ENCODE measurements at regions not wholly inside any gene's neighbourhood (a gene's known extent, or its start where the extent isn't known, plus 50 kb on each side); places are given as distances from the start of the nearest gene placed in this dataset.
"Not testable (repeated sequence)": the region's sequence is repeated elsewhere in the genome, so short reads cannot be mapped to it uniquely, and the experiment has no call there.

DNA sequence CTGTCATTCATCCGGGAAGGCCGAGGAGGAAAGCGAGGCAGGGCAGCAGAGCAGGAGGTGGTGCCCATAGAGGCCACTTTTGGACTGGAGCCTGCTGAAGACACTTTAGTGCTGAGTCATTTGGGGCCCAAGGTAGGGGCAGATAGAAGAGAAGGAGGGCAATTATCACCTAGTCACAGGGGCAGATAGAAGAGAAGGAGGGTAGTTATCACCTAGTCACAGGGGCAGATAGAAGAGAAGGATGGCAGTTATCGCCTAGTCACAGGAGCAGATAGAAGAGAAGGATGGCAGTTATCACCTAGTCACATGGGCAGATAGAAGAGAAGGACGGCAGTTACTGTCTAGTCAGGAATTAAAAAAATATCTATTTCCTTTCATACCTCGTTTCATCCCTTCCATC lies 1372.6 kb downstream of the FOXD4L5 start:
- not testable (repeated sequence) for DNase-seq

DNA sequence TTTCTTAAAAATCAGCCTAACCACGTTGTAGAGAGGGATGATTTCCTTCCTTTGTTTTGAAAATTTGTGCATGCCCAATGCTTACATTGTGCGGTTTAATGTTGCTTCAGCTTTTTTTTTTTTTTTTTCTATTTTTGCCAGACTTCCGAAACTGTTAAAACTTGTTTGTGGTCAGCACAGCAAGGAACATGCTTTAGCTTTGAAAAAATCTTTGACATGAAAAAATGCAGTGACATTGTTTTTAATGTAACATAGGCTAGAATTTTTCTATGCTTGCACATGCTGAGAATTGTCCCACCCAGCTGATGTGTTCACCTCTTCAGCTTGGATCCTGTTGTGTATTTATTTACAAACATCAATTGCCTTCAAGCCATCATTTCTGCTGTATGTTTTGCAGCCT lies 1375.9 kb downstream of the FOXD4L5 start:
- DNase-seq, result peak; percentile 71

DNA sequence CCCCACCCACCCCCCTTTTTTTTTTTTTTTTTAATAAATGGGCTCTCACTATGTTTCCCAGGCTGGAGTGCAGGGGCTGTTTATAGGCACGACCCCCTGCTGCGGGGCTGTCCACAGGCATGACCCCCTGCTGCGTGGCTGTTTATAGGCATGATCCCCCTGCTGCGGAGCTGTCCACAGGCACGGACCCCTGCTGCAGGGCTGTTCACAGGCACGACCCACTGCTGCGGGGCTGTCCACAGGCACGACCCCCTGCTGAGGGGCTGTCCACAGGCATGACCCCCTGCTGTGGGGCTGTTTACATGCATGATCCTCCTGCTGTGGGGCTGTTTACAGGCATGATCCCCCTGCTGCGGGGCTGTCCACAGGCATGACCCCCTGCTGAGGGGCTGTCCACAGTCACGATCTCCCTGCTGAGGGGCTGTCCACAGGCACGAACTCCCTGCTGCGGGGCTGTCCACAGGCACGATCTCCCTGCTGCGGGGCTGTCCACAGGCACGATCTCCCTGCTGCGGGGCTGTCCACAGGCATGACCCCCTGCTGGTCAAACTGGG lies 1385.3 kb downstream of the FOXD4L5 start:
- DNase-seq, result not testable (repeated sequence)

DNA sequence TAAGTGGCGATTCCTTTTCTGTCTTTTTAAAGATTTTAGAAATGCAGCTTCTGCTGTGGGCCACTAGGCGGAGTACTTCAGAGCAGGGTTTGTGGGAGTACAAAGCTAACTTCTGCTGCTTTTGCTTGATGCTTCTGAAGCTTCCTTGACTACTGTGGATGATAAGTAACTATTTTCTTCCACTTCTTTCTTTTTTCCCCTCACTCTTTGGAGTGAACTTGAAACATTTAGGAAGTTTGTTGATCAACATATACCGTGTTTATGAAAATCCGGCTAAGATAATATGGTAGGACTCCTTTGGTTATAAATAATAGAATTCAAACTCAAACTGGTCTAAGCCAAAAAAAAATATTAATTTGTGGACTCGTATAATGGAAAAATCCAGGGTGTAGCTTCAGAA lies 1403.6 kb downstream of the FOXD4L5 start:
- not testable (repeated sequence) for DNase-seq

DNA sequence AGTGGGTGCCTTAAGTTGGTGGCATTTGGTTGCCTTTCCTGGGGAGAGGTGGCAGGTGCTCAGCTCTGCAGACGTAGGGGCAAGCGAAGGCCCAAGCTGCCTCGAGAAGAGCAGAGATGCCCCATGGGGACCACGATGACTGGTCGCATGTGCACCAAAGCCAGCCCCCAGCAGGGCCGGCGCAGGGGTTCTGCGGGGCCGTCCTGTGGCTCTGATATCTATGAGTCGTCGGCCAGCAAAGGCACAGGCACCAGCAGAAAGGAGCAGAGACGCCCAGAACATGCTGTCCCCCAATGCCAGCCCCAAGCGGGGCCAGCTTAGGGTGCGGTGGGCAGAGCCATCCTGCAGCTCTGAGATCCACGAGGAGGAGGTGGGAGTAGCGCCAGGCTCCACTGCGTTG lies 1408.6 kb downstream of the FOXD4L5 start:
- not testable (repeated sequence) for DNase-seq

DNA sequence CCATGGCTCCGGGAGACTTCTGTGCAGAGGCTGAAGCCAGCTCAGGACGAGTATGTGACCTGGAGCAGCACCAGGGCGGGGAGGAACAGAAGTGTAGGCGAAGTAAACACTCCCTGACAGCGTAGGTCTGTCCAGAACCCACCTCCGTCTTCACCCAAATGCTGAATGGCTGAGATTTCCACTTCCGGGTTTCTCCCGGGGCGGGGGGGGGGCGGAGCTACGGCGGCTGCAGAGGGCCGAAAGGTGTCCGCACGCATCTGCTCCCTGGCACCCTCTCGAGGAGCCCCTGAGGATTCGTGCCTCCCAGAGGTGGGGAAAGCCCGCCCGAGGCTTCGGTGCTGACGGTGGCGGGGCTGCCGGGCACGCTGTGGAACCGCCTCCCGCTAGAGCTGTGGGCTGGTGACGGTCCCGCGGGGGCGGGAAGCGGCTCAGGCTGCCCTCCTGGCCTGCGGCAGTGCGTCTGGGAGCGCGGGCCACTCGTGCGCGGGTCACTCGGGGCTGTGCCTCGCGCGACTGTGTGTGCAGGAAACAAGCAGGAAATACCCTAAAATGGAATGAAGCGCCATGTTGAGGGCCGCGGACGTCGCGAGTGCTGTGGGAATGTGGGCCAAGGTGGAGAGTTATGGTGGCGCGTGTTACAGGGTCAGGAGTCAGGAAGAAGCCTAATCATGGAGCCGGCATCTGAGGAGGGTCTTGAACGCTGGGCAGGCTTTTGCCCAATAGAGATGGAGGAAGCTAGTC lies 1425.4 kb downstream of the FOXD4L5 start:
- peak; percentile 57 for DNase-seq

DNA sequence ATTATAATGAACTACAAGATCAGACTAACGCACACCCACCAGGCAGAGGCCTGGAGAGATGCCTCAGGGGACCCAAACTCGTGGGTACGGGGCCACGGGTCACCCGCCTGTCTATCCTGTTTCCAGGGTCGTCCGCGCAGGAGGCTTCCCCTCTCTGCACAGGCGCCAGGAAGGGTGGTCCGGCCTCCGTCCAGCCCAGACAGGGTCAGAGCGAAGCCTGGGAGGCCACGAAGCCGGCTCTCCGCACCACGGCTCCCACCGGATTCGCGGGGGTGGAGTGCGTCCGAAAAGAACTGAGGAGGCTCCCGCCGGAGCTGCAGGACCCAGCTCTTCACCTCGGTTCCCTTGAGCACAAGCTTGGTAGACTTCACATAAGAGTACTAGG lies 1425.9 kb downstream of the FOXD4L5 start:
- not testable (repeated sequence) for DNase-seq

DNA sequence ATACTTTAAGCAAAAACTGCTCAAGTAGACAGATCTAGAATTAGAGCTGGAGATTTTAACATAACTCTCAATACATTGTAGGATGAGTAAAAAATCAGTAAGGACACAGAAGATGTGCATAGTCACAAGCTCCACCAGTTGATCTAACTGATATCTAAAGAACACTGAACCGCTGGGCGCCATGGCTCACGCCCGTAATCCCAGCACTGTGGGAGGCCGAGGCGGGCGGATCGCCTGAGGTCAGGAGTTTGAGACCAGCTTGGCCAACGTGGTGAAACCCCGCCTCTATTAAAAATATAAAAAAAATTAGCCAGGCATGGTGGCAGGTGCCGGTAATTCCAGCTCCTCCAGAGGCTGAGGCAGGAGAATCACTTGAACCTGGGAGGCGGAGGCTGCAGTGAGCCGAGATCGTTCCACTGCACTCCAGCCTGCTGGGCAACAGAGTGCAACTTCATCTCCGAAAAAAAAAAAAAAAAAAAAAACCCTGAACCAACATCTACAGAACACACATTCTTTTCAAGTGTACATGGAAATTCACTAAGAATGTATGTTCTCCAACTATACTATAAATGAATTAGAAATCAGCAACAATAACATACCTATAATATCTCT lies 1431.8 kb downstream of the FOXD4L5 start:
- DNase-seq, result not testable (repeated sequence)

DNA sequence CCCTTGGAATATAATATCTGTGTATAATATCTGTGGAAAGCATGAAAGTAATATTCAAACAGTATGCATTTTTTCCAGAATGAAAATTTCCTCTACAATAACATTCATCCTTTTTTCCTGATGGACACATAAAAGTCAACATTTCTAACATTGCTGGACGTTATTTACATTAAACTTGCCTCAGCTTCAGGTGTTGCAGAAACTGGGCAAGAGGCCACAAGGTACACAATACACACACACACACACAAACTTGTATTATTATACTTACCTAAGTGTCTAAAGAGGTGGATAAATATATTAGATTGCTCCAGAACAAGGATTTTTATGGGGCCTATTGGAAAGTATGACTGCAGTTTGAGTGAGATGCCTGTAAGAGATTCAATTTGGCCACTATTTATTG lies 1460.2 kb downstream of the FOXD4L5 start:
- DNase-seq, result not testable (repeated sequence)

DNA sequence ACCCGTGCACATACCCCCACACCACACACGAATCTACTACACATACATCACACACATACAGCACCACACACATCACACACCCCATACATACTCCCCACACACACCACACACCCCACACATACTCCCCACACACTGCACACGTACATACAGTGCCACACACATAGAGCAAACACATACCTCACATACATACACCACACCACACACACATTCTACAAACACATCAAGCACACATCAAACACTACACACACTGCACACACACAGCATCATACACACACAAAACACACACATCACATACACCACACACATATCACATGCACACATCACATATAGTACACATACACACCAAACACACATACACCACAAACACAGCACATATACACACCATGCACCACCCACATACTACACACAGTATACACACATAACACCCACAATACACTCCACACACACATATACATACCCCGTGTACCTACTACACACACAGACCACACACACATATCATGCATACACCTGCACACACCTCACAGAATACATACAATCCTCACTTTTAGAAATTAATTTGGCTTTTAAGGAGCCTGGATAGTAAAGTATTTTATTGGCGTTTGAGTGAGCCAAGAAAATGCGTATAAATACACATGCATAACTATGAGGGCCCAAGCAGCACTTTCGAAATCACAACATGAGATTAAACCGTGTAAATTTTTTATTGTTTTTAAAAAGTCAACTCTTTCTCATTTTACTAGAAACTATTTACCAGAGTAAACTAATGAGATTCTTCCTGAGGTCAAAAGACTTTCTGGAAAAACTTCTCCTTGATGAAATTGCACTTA lies 1461.4 kb downstream of the FOXD4L5 start:
- not testable (repeated sequence) for DNase-seq

DNA sequence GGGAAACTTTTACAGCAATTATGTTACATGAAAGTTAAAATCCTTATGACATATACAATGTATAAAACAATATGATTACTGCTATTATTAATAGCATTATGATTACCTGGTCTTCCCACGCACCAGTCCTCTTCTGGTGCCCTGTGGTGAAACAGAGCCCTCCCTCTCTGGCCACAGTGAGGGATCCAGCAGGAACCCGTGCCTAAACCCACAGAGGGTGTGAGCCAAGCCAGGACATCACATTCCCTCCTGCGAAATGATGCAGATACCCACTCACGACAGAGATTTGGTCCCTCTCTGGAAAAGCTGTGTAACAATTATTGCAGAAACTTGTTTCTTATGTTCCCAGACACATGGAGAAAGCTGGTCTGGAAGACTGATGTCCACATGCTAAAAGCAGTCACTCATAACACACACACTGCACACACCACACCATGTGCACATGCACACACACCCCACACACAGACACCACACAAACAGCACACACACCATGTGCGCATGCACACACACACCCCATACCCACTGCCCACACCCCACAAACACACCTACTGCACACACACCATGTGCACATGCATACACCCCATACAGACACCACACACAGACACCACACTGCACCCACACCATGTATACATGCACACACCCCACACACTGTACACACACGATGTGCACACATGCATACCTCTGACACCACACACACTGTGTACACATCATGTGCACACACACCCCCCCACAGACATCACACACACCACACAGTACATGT lies 1462.2 kb downstream of the FOXD4L5 start:
- not testable (repeated sequence) for DNase-seq

DNA sequence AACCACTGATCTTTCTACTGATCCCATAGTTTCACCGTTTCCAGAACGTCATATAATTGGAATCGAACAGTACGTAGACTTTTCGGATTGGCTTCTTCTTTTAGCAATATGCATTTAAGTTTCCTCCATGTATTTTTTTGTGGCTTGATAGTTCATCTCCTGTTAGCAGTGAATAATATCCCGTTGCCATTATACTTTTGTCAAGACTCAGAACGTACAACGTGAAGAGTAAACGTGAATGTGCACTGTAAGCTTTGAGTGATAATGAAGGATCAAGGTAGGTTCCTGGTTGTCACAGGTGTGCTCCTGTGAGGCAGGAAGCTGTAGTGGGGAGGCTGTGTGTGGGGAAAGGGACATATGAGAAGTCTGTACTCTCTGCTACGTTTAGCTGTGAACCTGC lies 1463.7 kb downstream of the FOXD4L5 start:
- DNase-seq, result not testable (repeated sequence)

DNA sequence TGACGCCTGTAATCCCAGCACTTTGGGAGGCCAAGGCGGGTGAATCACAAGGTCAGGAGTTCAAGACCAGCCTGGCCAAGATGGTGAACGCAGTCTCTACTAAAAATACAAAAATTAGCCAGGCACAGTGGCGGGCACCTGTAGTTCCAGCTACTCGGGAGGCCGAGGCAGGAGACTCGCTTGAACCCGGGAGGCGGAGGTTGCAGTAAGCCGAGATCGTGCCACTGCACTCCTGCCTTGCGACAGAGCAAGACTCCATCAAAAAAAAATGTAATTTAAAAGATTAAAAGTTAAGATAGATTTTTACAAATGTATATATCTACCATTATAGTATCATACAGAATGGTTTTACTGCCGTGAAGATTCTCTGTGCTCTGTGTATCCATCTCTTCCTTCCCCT lies 1464.1 kb downstream of the FOXD4L5 start:
- not testable (repeated sequence) for DNase-seq

DNA sequence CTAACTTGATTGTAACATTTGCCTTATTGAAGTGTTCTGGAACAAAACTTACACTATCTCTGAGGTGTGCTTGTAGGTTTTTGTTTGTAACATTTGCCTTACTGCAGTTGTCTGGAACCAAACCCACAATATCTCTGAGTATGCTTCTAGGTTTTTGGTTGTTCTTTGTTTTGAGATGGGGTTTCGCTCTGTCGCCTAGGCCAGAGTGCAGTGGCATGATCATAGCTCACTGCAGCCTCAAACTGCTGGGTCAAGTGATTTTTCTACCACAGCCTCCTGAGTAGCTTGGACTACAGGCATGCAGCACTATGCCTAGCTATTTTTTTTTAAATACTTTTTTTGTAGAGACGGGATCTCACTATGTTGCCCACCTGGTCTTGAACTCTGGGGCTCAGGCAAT lies 1464.6 kb downstream of the FOXD4L5 start:
- DNase-seq, result peak; percentile 13

DNA sequence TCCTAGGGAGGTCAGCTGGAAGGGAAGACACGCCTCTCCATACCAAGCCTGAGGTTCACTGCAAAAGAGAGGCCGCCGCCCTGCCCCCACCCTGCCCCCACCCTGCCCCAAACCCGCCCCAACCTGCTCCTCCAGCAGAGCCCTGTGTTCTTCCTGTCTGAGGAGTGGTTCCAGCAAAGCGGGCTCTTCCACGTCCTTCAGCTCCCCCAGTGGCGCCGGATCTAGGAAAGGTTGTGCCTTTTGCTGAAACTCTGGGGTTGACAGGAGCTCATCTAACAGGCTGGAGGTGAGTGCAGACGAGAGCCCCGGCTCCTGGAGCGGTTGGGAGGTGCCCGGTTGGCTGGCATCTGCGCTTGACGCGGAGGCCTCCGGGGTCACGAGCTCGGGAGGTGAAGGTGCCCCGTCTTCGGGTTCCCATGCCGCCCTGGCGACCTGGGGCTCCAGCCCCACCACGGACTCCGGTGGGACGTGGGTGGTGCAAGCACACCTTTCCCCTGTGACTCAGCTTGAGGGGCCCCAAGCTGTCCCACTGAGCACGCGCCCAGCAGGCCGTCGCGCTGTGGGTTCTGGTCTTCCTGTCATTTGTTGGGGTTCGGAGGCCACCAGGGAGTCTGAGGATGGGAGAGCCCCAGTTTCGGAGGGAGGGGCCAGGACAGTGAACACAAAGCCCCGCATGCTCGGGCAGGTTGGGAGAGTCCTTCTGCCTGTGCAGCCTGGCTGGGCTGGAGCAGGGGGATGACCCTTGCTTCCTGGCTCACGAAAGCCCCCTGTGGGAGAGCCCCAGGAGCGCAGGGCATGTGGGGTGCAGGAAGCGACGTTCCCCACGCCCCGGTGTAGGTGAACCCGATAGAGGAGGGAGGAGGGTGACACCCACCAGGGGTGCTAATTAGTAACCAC lies 1467.1 kb downstream of the FOXD4L5 start:
- DNase-seq, result peak; percentile 53

DNA sequence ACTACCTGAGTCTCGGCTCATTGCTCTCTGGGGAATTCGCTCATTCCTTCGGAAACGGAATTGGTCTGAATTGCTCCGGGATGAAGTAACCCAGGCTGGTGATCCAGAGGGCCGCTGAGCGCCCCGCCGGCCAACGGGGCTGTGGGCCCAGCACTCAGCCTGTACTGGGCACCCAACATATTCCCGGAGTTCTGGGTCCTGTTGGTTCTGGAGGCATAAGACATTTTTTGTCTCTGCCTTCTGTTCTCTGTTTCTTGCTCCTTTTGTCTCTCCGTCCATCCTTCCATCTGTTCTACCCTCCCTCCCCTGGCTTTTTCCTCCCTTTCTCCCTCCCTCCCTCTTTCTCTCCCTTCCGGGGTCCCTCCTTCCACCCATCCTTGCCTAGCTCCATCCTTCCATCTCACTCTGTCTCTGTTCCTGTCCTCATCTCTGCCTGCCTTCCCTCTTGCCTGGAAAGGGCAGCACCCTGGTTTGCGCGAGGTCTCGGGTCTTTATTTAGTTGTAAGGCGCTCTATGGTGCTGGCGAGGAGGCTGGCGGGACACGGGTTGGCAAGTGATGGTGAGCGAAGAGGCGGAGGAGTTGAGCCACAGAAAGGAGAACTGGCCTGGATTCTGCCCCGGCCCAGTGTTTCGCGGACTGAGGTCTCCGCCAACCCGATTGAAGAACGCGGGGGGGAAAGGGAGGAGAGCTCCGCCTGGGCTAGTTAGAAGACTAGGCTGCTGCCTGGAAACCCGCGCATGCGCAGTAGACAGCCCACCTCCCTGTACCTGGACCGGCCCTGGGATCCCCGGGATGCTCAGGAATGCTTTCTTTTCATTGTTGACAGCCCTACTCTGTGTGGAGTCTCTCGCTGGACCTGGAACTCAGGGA lies 1468.0 kb downstream of the FOXD4L5 start:
- DNase-seq, result peak; percentile 63

DNA sequence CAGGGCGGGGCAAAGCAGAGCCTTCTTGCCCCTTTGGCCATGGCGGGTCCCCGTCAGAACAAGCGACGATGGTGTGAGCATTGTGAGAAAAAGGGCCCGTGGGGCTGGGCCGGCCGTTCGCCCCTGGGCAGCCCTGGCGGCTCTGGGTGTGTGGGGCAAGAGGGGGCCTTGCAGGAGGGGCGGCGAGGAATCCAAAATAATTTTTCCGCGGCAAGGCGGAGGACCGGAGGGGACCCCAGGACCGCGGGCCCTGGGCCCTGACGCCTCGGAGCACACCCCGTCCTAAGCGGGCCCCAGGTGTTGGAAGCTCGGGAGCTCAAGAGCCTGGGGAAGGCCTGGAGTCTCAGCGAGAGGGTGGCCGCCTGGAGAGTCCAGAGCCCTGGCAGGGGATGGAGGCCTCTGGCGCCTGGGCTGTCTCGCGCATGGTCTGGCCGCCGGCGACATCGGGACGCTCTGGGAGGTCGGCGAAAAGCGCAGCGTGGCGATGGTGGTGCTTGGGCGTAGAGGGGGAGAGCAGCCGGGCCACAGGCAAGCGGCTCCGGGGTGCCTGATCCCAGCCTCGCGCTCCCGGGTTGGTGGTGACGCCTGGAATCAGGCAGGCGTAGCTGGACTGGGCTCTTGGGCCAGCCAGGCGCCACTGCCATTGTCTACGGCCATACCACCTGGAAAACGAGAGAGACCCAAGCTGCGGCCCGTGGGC lies 1469.9 kb downstream of the FOXD4L5 start:
- not testable (repeated sequence) for DNase-seq

DNA sequence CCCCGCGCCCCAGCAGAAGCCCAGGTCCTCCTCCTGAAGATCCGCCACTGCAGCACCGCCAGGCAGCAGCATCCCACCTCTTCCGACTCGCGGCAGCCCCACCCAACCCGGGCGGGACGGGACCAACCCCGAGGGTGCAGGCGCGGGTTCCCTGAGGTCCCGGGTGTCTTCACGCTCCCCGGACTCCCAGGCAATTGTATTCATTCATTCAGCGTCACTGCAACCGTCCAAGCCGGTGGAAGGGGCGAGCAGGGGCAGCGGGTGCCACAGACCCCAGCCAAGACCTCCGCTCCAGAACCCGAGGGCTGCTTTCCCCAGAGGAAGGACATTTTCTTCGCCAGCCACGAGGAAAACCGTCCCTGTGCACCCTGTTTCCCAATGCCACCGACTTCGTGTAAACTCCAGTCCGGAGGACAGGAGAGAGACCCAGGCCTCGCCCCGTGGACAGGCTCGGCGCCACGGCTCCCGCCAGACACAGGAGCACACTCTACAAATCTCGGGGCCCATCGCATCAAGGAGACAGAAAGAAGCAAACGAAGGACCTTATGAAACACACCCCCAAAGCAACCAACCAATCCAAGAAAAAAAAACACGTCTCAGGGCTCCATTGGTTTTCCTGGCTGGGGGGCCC lies 1471.5 kb downstream of the FOXD4L5 start:
- DNase-seq, result not testable (repeated sequence)

DNA sequence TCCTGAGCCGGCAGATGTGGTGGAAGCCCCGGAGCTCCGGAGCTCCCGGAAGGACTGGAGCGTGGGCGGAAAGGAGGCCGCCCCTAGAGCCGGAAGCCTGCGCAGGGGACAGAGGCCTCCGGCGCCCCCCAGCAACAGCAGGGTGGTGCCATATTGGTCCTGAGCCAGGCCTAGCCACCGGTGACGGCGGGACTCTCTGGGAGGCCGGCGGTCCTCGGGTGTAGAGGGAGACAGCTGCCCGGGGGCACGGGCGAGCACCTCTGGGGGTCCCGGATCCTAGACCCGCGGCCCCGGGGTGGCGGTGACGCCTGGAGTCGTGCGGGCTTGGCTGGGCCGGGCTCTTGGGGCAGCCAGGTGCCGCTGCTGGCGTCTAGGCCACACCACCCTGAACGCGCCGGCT lies 1472.2 kb downstream of the FOXD4L5 start:
- not testable (repeated sequence) for DNase-seq

Data from RPMI8226 (cell line).